ENCODE measurements at regions not wholly inside any gene's neighbourhood (a gene's known extent, or its start where the extent isn't known, plus 50 kb on each side); places are given as distances from the start of the nearest gene placed in this dataset.

- ChIA-PET POLR2A (ENCODE audit: unreplicated experiment) (no interaction called here), CTCF (no interaction called here)
- Histone ChIP-seq H4K20me1 (ENCODE audit: insufficient read depth, low read length) (no peaks in the 10 kb centered on the region), H3K14ac (replicated peaks; ENCODE audit: low read depth, low read length) (no peak overlapping the region), H3K4me1 (ENCODE audit: control insufficient read depth, insufficient read depth, low read length) (peaks cover 2% of the 10 kb centered on the region; the same call in 1 of the 2 replicates), H3K4me2 (ENCODE audit: low read depth, low read length) (peak overlapping the region; percentile 67; the same call in 1 of the 2 replicates), H2BK20ac (ENCODE audit: low read depth, low read length) (no peak overlapping the region), H4K5ac (ENCODE audit: low read depth, low read length) (no peak overlapping the region), H3K9me3 (ENCODE audit: control insufficient read depth, insufficient read depth, low read length) (no peaks in the 10 kb centered on the region), H3K27me3 (ENCODE audit: control insufficient read depth, insufficient read depth, low read length) (no peaks in the 10 kb centered on the region), H3K36me3 (ENCODE audit: control insufficient read depth, insufficient read depth, low read length) (no peaks in the 10 kb centered on the region), H3K23ac (ENCODE audit: low read depth, low read length) (no peak overlapping the region), H3K27ac (ENCODE audit: insufficient read depth, low read length) (no peak overlapping the region), H2BK120ac (ENCODE audit: low read depth, low read length) (no peak overlapping the region), H3K9ac (ENCODE audit: low read depth, low read length) (no peak overlapping the region), H3K79me1 (ENCODE audit: low read depth in 1 of 2, low read length in 2 of 2) (peaks cover 6 to 19% of the 10 kb centered on the region in 2 experiments), H2BK5ac (ENCODE audit: low read depth, low read length, poor library complexity, severe bottlenecking) (no peak overlapping the region), H2BK15ac (ENCODE audit: low read depth, low read length) (no peak overlapping the region), H3K9me1 (ENCODE audit: insufficient read depth, low read length) (peaks cover 2% of the 10 kb centered on the region; the same call in 1 of the 2 replicates), H3K4me3 (ENCODE audit: insufficient read depth, low read depth, low read length) (no peak overlapping the region), H4K91ac (ENCODE audit: insufficient read depth, low read depth, low read length) (no peak overlapping the region), H2AK9ac (replicated peaks; ENCODE audit: low read depth, low read length, poor library complexity) (no peak overlapping the region), H4K8ac (ENCODE audit: low read depth in 2 of 2, low read length in 2 of 2) (no peak overlapping the region), H3K18ac (ENCODE audit: low read depth, low read length) (no peak overlapping the region; the same call in 1 of the 2 replicates), H3K4ac (ENCODE audit: low read depth, low read length) (no peak overlapping the region), H2AK5ac (ENCODE audit: low read depth, low read length) (no peak overlapping the region), H3K56ac (ENCODE audit: extremely low read depth, insufficient read depth, low read length) (no peak overlapping the region), H2AFZ (replicated peaks; ENCODE audit: low read length, poor library complexity) (no peak overlapping the region)
- DNase-seq, result peak; percentile 56
- ATAC-seq (ENCODE audit: low read depth), result peak; percentile 30; the same call in 1 of the 2 replicates
- no peak for TF ChIP-seq CTCF (conservative IDR thresholded peaks at IDR 0.05; ENCODE audit: low read depth, low read length)
- TF ChIP-seq RCOR1 (IDR thresholded peaks at IDR 0.05; ENCODE audit: insufficient replicate concordance, low read length), result no peak
- TF ChIP-seq SMC3 (IDR thresholded peaks at IDR 0.05; ENCODE audit: low read depth, low read length), result no peak
- TF ChIP-seq POLR2A (IDR thresholded peaks at IDR 0.05; ENCODE audit: low read depth, low read length), result no peak
- no peak for TF ChIP-seq RAD21 (IDR thresholded peaks at IDR 0.05; ENCODE audit: low read length)
- no peak for TF ChIP-seq MAFK (IDR thresholded peaks at IDR 0.05; ENCODE audit: low read depth, low read length)
- no peak for TF ChIP-seq FOS (IDR thresholded peaks at IDR 0.05; ENCODE audit: low read depth, low read length)
- TF ChIP-seq ELK1 (IDR thresholded peaks at IDR 0.05; ENCODE audit: borderline replicate concordance, low read depth, low read length), result no peak
- no peak for TF ChIP-seq CEBPB (IDR thresholded peaks at IDR 0.05; ENCODE audit: low read depth, low read length)
- TF ChIP-seq USF2 (IDR thresholded peaks at IDR 0.05; ENCODE audit: low read depth, low read length), result no peak
- no peak for TF ChIP-seq CHD1 (IDR thresholded peaks at IDR 0.05; ENCODE audit: low read depth, low read length)
- no peak for TF ChIP-seq MXI1 (IDR thresholded peaks at IDR 0.05; ENCODE audit: borderline replicate concordance, low read depth, low read length)
- TF ChIP-seq RFX5 (IDR thresholded peaks at IDR 0.05; ENCODE audit: low read depth, low read length), result no peak
- no TSS peak for BruUV-seq (replicated peaks)
- in situ Hi-C loops (cut with MboI; ENCODE audit: low sequenced_read_pairs) (no loop called here), dilution Hi-C loops (cut with HindIII; ENCODE audit: low sequenced_read_pairs, unreplicated experiment) (no loop called here), intact Hi-C loops (cut with micrococcal nuclease) (no loop called here)
- no CpG with 5 or more reads among the region's 3 CpGs for WGBS, 2 experiments (ENCODE audit: extremely low coverage in 2 of 2, insufficient read length in 1 of 2)
Observed at GRCh38 chr11:129251067-129251466, 58.9 kb upstream of the ARHGAP32 start.
